HEK293 (cell line): ENCODE measurements at regions not wholly inside any gene's neighbourhood (a gene's known extent, or its start where the extent isn't known, plus 50 kb on each side); places are given as distances from the start of the nearest gene placed in this dataset.
A peak's percentile ranks its signal among the peaks of the same experiment; 100 is the strongest.

ENCODE experiments used
- CTCF ChIA-PET: fragments of 350-600 bp; formaldehyde crosslinking; extraction: SDS; loops from one replicate; lab custom pipeline; 2021; ENCODE audit warnings: antibody characterized with exemption; lab: Yijun Ruan, JAX
- POLR2A ChIA-PET: fragments of 300-600 bp; formaldehyde crosslinking; extraction: SDS; loops from one replicate; lab custom pipeline; 2020; ENCODE audit warnings: antibody characterized with exemption, inconsistent platforms; lab: Yijun Ruan, JAX
- H3K27ac ChIP-seq: fragments of 200-500 bp; sonication (Bioruptor generic); 2 replicates; pipeline ENCODE4 v1.5.1; 2014; ENCODE audit warnings: low read depth, low read length, control low read depth, inconsistent platforms; ENCODE audit errors: extremely low read depth
- H3K36me3 ChIP-seq, 2 experiments: fragments of 200-500 bp in 1 of 2; sonication (Bioruptor generic) in 1 of 2; 1 replicate in 1 of 2; 2 replicates in 1 of 2; pipeline ENCODE4 v1.5.1; 2014 to 2017; ENCODE audit warnings: inconsistent platforms in 2 of 2, low read length in 2 of 2; ENCODE audit not compliant: control insufficient read depth in 2 of 2, insufficient read depth in 1 of 2
- H3K4me1 ChIP-seq: fragments of 200-500 bp; sonication (Bioruptor generic); 2 replicates; pipeline ENCODE4 v1.5.1; 2014; ENCODE audit warnings: mild to moderate bottlenecking, low read length, inconsistent platforms; ENCODE audit not compliant: control insufficient read depth, insufficient read depth
- H3K4me3 ChIP-seq: 2 replicates; pipeline ENCODE4 v1.5.1; 2011; ENCODE audit warnings: low read depth, mild to moderate bottlenecking, control low read depth, low read length, moderate library complexity
- H3K9me3 ChIP-seq: fragments of 200-500 bp; sonication (Bioruptor generic); 2 replicates; pipeline ENCODE4 v1.5.1; 2014; ENCODE audit warnings: low read depth, low read length, inconsistent platforms; ENCODE audit not compliant: control insufficient read depth, insufficient read depth
- GLIS1 ChIP-seq: fragments of 450-650 bp; formaldehyde crosslinking; IDR thresholded peaks from 2 replicates; pipeline ENCODE4 v1.5.1; 2016; ENCODE audit warnings: missing biosample characterization, missing genetic modification characterization
- KLF10 ChIP-seq: fragments of 450-650 bp; IDR thresholded peaks from 2 replicates; pipeline ENCODE4 v1.5.1; 2018; ENCODE audit warnings: missing biosample characterization, mild to moderate bottlenecking, missing genetic modification characterization
- MYNN ChIP-seq: fragments of 450-650 bp; formaldehyde crosslinking; IDR thresholded peaks from 2 replicates; pipeline ENCODE4 v1.5.1; 2016; ENCODE audit warnings: missing biosample characterization, missing genetic modification characterization, borderline replicate concordance
- RBAK ChIP-seq: fragments of 450-650 bp; formaldehyde crosslinking; IDR thresholded peaks from 2 replicates; pipeline ENCODE4 v1.5.1; 2016; ENCODE audit warnings: missing biosample characterization, missing genetic modification characterization
- REPIN1 ChIP-seq: fragments of 450-650 bp; formaldehyde crosslinking; IDR thresholded peaks from 2 replicates; pipeline ENCODE4 v1.5.1; 2017; ENCODE audit warnings: missing biosample characterization, missing genetic modification characterization, low read depth
- ZNF132 ChIP-seq: fragments of 450-650 bp; formaldehyde crosslinking; IDR thresholded peaks from 2 replicates; pipeline ENCODE4 v1.5.1; 2017; ENCODE audit warnings: missing biosample characterization, missing genetic modification characterization, borderline replicate concordance
- ZNF16 ChIP-seq: fragments of 450-650 bp; formaldehyde crosslinking; IDR thresholded peaks from 2 replicates; pipeline ENCODE4 v1.5.1; 2016; ENCODE audit warnings: low read depth, missing biosample characterization, missing genetic modification characterization
- ZNF341 ChIP-seq: fragments of 450-650 bp; formaldehyde crosslinking; IDR thresholded peaks from 2 replicates; pipeline ENCODE4; 2016; ENCODE audit warnings: low read depth, missing biosample characterization, missing genetic modification characterization
- ZNF549 ChIP-seq: fragments of 450-650 bp; IDR thresholded peaks from 2 replicates; pipeline ENCODE4 v1.5.1; 2018; ENCODE audit warnings: missing biosample characterization, missing genetic modification characterization, mild to moderate bottlenecking, inconsistent platforms, moderate library complexity
- ZNF654 ChIP-seq: fragments of 450-650 bp; formaldehyde crosslinking; IDR thresholded peaks from 2 replicates; pipeline ENCODE4 v1.5.1; 2016; ENCODE audit warnings: low read depth, missing biosample characterization, missing genetic modification characterization
- ZNF776 ChIP-seq: fragments of 450-650 bp; formaldehyde crosslinking; IDR thresholded peaks from 2 replicates; pipeline ENCODE4 v1.5.0; 2017; ENCODE audit warnings: missing biosample characterization, missing genetic modification characterization, borderline replicate concordance
- ZNF785 ChIP-seq: fragments of 450-650 bp; formaldehyde crosslinking; IDR thresholded peaks from 2 replicates; pipeline ENCODE4 v1.5.1; 2016; ENCODE audit warnings: missing biosample characterization, missing genetic modification characterization
- ZSCAN30 ChIP-seq: fragments of 450-650 bp; IDR thresholded peaks from 2 replicates; pipeline ENCODE4 v1.5.1; 2018; ENCODE audit warnings: missing biosample characterization, mild to moderate bottlenecking, missing genetic modification characterization, moderate library complexity
- TF ChIP-seq, protein P1 (sequence below): fragments of 450-650 bp; formaldehyde crosslinking; conservative IDR thresholded peaks from 2 replicates; pipeline ENCODE4 v1.5.1; 2016; ENCODE audit warnings: low read depth, missing biosample characterization, missing genetic modification characterization
- TF ChIP-seq, protein P2 (sequence below): fragments of 450-650 bp; formaldehyde crosslinking; IDR thresholded peaks from 2 replicates; pipeline ENCODE4 v1.5.1; 2016; ENCODE audit warnings: missing biosample characterization, missing genetic modification characterization
- TF ChIP-seq, protein P3 (sequence below): fragments of 450-650 bp; formaldehyde crosslinking; IDR thresholded peaks from 2 replicates; pipeline ENCODE4 v1.5.1; 2016; ENCODE audit warnings: missing biosample characterization, missing genetic modification characterization, low read depth
- TF ChIP-seq, protein P4 (sequence below): fragments of 450-650 bp; formaldehyde crosslinking; IDR thresholded peaks from 2 replicates; pipeline ENCODE4 v1.5.1; 2016; ENCODE audit warnings: missing biosample characterization, missing genetic modification characterization
- TF ChIP-seq, protein P5 (sequence below): fragments of 450-650 bp; formaldehyde crosslinking; conservative IDR thresholded peaks from 2 replicates; pipeline ENCODE4 v1.5.1; 2016; ENCODE audit warnings: low read depth, missing biosample characterization, missing genetic modification characterization

GRCh38 chr21:41641510-41641815, 125.4 kb downstream of the RIPK4 start:
- H3K4me3 ChIP-seq, result no peak overlapping the region
- H3K27ac ChIP-seq, result no peak overlapping the region
- ChIA-PET POLR2A (no interaction called here), CTCF (interaction anchor here (0.8 to 1.5 kb wide), 2 partner anchors 127 to 476 kb away, joined by 5 to 7 read pairs; no protein-coding TSS in a partner anchor)
- TF ChIP-seq REPIN1 (tag by site-specific recombination) (no peak), ZNF654 (tag by site-specific recombination) (no peak), ZNF132 (tag by site-specific recombination) (no peak), KLF10 (tag by site-specific recombination) (no peak), MYNN (tag by site-specific recombination) (no peak), ZNF785 (tag by site-specific recombination) (no peak), ZNF16 (tag by site-specific recombination) (no peak), ZNF549 (tag by site-specific recombination) (no peak), GLIS1 (no peak), RBAK (tag by site-specific recombination) (no peak), ZNF776 (no peak), ZSCAN30 (tag by site-specific recombination) (no peak)
- TF ChIP-seq, protein P1, sequence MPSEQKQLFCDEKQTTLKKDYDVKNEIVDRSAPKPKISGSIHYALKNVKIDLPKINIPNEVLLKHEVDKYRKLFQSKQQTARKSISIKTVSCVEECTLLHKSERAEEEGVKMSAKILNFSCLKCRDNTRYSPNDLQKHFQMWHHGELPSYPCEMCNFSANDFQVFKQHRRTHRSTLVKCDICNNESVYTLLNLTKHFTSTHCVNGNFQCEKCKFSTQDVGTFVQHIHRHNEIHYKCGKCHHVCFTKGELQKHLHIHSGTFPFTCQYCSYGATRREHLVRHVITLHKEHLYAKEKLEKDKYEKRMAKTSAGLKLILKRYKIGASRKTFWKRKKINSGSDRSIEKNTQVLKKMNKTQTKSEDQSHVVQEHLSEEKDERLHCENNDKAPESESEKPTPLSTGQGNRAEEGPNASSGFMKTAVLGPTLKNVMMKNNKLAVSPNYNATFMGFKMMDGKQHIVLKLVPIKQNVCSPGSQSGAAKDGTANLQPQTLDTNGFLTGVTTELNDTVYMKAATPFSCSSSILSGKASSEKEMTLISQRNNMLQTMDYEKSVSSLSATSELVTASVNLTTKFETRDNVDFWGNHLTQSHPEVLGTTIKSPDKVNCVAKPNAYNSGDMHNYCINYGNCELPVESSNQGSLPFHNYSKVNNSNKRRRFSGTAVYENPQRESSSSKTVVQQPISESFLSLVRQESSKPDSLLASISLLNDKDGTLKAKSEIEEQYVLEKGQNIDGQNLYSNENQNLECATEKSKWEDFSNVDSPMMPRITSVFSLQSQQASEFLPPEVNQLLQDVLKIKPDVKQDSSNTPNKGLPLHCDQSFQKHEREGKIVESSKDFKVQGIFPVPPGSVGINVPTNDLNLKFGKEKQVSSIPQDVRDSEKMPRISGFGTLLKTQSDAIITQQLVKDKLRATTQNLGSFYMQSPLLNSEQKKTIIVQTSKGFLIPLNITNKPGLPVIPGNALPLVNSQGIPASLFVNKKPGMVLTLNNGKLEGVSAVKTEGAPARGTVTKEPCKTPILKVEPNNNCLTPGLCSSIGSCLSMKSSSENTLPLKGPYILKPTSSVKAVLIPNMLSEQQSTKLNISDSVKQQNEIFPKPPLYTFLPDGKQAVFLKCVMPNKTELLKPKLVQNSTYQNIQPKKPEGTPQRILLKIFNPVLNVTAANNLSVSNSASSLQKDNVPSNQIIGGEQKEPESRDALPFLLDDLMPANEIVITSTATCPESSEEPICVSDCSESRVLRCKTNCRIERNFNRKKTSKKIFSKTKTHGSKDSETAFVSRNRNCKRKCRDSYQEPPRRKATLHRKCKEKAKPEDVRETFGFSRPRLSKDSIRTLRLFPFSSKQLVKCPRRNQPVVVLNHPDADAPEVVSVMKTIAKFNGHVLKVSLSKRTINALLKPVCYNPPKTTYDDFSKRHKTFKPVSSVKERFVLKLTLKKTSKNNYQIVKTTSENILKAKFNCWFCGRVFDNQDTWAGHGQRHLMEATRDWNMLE (tag by site-specific recombination), result no peak
- TF ChIP-seq, protein P2, sequence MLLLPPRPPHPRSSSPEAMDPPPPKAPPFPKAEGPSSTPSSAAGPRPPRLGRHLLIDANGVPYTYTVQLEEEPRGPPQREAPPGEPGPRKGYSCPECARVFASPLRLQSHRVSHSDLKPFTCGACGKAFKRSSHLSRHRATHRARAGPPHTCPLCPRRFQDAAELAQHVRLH, result no peak
- TF ChIP-seq, protein P3, sequence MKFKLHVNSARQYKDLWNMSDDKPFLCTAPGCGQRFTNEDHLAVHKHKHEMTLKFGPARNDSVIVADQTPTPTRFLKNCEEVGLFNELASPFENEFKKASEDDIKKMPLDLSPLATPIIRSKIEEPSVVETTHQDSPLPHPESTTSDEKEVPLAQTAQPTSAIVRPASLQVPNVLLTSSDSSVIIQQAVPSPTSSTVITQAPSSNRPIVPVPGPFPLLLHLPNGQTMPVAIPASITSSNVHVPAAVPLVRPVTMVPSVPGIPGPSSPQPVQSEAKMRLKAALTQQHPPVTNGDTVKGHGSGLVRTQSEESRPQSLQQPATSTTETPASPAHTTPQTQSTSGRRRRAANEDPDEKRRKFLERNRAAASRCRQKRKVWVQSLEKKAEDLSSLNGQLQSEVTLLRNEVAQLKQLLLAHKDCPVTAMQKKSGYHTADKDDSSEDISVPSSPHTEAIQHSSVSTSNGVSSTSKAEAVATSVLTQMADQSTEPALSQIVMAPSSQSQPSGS (tag by site-specific recombination), result no peak
- TF ChIP-seq, protein P4, sequence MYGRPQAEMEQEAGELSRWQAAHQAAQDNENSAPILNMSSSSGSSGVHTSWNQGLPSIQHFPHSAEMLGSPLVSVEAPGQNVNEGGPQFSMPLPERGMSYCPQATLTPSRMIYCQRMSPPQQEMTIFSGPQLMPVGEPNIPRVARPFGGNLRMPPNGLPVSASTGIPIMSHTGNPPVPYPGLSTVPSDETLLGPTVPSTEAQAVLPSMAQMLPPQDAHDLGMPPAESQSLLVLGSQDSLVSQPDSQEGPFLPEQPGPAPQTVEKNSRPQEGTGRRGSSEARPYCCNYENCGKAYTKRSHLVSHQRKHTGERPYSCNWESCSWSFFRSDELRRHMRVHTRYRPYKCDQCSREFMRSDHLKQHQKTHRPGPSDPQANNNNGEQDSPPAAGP (tag by site-specific recombination), result no peak
- H3K9me3 ChIP-seq, result no peaks in the 10 kb centered on the region
- H3K4me1 ChIP-seq, result no peaks in the 10 kb centered on the region
- no peaks in the 10 kb centered on the region for H3K36me3 ChIP-seq

DNA sequence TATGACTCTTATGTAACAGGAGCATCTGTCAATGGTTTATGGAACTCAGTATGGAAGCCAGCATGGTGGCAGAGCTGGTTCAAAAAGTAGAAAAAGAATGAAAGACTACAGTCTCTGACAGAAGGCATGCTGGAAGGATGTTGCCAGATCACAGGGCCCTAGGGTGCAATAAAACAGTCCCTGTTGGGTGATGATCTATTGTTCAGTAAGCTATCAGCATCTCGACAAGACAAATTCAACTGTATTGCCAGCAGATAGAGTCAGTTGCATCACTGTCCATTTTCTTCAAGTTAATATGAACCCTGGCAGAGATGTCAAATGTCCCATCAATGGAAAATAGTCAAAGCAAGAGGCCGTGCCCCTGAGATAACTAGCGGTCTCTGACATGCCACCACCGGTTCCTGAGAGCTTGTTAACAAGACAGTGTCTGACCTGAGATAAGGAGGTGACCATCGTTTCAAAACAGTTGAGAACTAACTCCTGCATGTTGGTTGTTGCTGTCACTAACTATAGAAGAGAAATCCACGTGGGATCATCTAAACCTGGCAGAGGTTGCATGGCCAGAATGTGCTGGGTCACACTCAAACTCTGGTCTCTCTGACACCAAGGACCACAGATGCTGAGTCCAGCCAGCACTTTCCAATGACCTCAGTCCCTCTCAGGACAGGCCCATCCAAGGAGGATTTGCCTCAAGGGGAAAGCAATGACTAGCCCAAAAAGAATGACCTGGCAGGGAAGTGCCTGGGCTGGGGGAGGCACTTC, 125.9 kb downstream of the RIPK4 start:
- Histone ChIP-seq H3K27ac (no peak overlapping the region), H3K4me1 (no peaks in the 10 kb centered on the region)
- TF ChIP-seq ZNF341 (tag by site-specific recombination), result peak; percentile 40; the same call in 1 of the 2 replicates
- TF ChIP-seq, protein P5, sequence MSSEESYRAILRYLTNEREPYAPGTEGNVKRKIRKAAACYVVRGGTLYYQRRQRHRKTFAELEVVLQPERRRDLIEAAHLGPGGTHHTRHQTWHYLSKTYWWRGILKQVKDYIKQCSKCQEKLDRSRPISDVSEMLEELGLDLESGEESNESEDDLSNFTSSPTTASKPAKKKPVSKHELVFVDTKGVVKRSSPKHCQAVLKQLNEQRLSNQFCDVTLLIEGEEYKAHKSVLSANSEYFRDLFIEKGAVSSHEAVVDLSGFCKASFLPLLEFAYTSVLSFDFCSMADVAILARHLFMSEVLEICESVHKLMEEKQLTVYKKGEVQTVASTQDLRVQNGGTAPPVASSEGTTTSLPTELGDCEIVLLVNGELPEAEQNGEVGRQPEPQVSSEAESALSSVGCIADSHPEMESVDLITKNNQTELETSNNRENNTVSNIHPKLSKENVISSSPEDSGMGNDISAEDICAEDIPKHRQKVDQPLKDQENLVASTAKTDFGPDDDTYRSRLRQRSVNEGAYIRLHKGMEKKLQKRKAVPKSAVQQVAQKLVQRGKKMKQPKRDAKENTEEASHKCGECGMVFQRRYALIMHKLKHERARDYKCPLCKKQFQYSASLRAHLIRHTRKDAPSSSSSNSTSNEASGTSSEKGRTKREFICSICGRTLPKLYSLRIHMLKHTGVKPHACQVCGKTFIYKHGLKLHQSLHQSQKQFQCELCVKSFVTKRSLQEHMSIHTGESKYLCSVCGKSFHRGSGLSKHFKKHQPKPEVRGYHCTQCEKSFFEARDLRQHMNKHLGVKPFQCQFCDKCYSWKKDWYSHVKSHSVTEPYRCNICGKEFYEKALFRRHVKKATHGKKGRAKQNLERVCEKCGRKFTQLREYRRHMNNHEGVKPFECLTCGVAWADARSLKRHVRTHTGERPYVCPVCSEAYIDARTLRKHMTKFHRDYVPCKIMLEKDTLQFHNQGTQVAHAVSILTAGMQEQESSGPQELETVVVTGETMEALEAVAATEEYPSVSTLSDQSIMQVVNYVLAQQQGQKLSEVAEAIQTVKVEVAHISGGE (tag by site-specific recombination), result no peak
- TF ChIP-seq, all 188 proteins: peak for 1
- Histone ChIP-seq H3K9me3 (no peaks in the 10 kb centered on the region), H3K4me3 (no peak overlapping the region), H3K36me3 (no peaks in the 10 kb centered on the region; a peak in 1 of 3 replicates)
- POLR2A ChIA-PET, result no interaction called here
- CTCF ChIA-PET, result no interaction called here
